NCI-H1105 (cell line): ENCODE measurements at regions not wholly inside any gene's neighbourhood (a gene's known extent, or its start where the extent isn't known, plus 50 kb on each side); places are given as distances from the start of the nearest gene placed in this dataset.
"Not testable (repeated sequence)": the region's sequence is repeated elsewhere in the genome, so short reads cannot be mapped to it uniquely, and the experiment has no call there.

Experiments used
- DNase-seq: peaks from one replicate; lab custom pipeline; 2025; lab: John Stamatoyannopoulos, UW

- DNase-seq, result no peak
Observed at GRCh38 chr5:91315701-91316100, 67.4 kb downstream of the ARRDC3 start.

- DNase-seq, result no peak
Observed at GRCh38 chr5:91313757-91314673, 69.1 kb downstream of the ARRDC3 start.

- DNase-seq, result no peak
Observed at GRCh38 chr5:91312698-91313097, 70.4 kb downstream of the ARRDC3 start.

GRCh38 chr5:91311697-91312501 is 71.2 kb downstream of the ARRDC3 start:
- DNase-seq, result no peak

GRCh38 chr5:91311168-91311696 is 71.9 kb downstream of the ARRDC3 start:
- DNase-seq, result no peak

GRCh38 chr5:91308157-91308556 is 75.0 kb downstream of the ARRDC3 start:
- DNase-seq, result not testable (repeated sequence)

- DNase-seq, result no peak
Observed at GRCh38 chr5:91307048-91307447, 76.1 kb downstream of the ARRDC3 start.

GRCh38 chr5:91306497-91306896 is 76.6 kb downstream of the ARRDC3 start:
- DNase-seq, result no peak

- DNase-seq, result no peak
Observed at GRCh38 chr5:91305640-91306039, 77.5 kb downstream of the ARRDC3 start.

GRCh38 chr5:91304015-91304414 is 79.1 kb downstream of the ARRDC3 start:
- DNase-seq, result not testable (repeated sequence)

- no peak for DNase-seq
Observed at GRCh38 chr5:91302958-91303357, 80.2 kb downstream of the ARRDC3 start.

- DNase-seq, result no peak
Observed at GRCh38 chr5:91302305-91302704, 80.8 kb downstream of the ARRDC3 start.

- DNase-seq, result no peak
Observed at GRCh38 chr5:91301106-91301846, 81.8 kb downstream of the ARRDC3 start.

GRCh38 chr5:91297994-91298393 is 85.1 kb downstream of the ARRDC3 start:
- DNase-seq, result no peak

- DNase-seq, result no peak
Observed at GRCh38 chr5:91296674-91297143, 86.4 kb downstream of the ARRDC3 start.

- not testable (repeated sequence) for DNase-seq
Observed at GRCh38 chr5:91296102-91296501, 87.0 kb downstream of the ARRDC3 start.

- no peak for DNase-seq
Observed at GRCh38 chr5:91293131-91293530, 90.0 kb downstream of the ARRDC3 start.

GRCh38 chr5:91291628-91292569 is 91.2 kb downstream of the ARRDC3 start:
- no peak for DNase-seq

GRCh38 chr5:91288118-91288916 is 94.8 kb downstream of the ARRDC3 start:
- DNase-seq, result no peak

- not testable (repeated sequence) for DNase-seq
Observed at GRCh38 chr5:91285062-91285461, 98.1 kb downstream of the ARRDC3 start.
